GM10248 (cell line): ENCODE measurements at regions not wholly inside any gene's neighbourhood (a gene's known extent, or its start where the extent isn't known, plus 50 kb on each side); places are given as distances from the start of the nearest gene placed in this dataset.

ENCODE experiments used
- CTCF ChIA-PET: fragments of 300-600 bp; sonication (Branson Sonifier 250); formaldehyde crosslinking; extraction: SDS; loops from one replicate; lab custom pipeline; 2021; ENCODE audit warnings: antibody characterized with exemption; lab: Yijun Ruan, JAX
- POLR2A ChIA-PET: fragments of 350-650 bp; sonication (Branson Sonifier 250); formaldehyde crosslinking; extraction: SDS; loops from one replicate; lab custom pipeline; 2020; ENCODE audit warnings: antibody characterized with exemption; lab: Yijun Ruan, JAX
- DNase-seq: peaks from one replicate; pipeline ENCODE4 v3.0.0; 2012; ENCODE audit errors: extremely low spot score
- CTCF ChIP-seq: IDR thresholded peaks from 2 replicates; pipeline ENCODE4 v1.5.1; 2012; ENCODE audit warnings: mild to moderate bottlenecking, low read depth; ENCODE audit errors: extremely low read depth, missing control alignments, control extremely low read depth

DNA sequence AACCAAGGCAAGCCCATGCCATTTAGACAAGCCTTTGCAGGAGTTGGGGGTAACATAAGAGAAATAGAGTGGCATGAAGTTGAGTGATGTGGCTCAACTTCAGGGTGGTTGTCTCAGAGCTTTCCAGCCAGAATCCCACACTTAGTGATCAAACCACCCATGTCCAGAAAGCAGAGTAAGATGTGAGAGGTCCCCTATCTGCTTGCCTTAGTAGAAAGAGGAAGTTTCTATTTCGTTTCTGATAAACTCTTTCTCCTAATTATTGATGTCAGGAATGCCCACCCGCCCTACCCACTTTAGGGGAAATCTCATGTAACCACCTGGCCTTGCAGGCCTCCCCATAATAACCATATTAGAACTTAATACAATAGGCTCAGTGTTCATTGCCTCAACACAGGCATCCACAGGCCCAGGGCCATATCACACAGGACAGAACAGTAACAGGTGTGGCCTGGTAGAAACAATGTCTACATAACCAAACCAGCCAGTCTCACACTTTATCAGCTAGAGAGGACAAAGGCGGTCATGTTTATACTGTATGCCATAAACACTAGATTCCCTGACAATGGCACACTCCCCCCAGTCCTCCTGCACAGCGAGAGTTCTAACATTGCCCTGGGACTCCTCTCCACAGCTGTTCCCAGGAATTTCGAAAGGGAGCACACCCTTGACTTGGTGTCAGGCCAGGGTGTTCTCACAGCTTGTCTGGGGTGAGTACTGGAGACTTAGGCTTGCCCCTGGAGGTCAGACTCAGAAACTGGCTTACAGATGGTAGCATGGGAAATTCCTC is 364.4 kb downstream of the CXCL12 start:
- no peak for DNase-seq
- ChIA-PET CTCF (interaction anchor here (2.3 to 2.4 kb wide), 2 partner anchors 10 to 14 kb away, joined by 6 to 11 read pairs; no protein-coding TSS in a partner anchor), POLR2A (no interaction called here)
- no peak for TF ChIP-seq CTCF

DNA sequence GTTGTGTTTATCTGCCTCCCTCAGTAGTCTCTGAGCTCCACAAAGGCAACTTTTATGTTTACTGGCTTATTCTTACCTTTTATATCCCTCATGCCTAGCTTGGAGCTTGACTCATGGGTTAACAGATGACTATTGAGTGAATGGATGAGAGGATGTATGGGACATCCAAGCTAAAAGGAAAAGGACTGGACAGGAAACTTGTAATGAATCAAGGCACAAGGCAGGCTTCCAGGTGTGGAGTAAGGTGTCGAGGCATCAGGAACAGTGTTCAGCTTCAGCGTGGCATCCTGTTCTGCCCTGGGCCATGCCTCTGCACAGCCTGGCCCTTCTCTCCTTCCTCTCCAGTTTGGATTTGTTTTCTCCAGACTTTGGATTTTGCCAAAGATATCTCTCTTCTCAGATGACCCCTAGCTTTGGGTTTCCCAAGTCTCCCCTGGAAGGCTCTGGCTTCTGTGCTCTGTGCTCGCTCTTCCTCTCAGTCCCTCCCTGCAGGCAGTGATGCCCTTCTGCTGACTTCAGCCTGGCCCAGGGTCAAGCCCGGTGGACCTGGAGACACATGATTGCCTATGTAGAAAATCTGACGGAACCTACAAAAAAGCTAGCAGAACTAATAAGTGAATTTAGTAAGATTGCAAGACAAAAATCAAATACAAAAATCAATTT is 367.3 kb downstream of the CXCL12 start:
- POLR2A ChIA-PET: no interaction called here
- TF ChIP-seq CTCF: no peak
- DNase-seq: no peak
- CTCF ChIA-PET: interaction anchor here (0.8 to 1.9 kb wide), 5 partner anchors 18 to 344 kb away, joined by 3 to 7 read pairs (median 3); no protein-coding TSS in a partner anchor

DNA sequence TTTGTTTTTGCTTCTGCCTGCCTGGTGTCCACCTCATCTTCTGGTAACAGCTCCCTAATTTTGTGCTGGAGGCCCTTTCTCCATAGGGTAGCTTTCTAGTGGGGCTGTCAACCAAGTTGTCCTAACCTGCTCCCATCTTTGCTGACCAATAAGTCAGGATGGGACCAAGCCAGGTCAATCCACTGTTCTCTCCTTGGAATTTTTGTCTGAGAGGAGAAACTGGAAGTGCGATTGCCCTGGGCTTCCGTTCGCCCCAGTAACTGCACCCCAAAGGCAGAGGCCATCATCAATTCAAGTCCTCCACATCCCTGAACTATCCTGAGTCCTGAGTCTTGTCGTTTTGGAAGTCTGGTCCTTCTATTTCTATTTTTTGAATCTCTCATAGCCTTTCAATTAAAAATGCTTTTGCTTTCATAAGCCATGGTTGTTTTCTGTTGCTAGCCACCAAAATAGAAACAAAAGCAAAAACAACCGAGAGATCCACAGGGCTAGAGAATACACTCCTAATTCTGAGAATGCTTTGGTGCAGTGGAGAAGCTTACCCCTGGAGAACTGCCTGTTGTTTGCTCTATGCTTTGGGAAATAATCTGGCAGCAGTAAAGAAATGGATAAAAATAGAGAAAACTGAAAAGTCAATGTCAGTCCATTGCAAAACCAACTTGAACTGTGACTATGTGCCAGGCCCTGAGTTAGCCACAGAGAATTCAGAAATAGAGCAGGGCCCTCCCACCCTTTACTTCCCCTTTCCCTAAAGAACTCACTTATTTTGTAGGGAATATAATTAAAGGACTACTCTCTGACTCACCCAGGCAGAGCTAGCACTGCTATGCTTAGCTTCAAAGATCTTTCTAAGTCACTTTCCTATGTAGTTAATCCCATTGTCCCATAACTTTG is 368.1 kb downstream of the CXCL12 start:
- ChIA-PET CTCF (interaction anchor here (0.8 to 1.9 kb wide), 4 partner anchors 31 to 344 kb away, joined by 3 to 7 read pairs (median 3); no protein-coding TSS in a partner anchor), POLR2A (no interaction called here)
- DNase-seq: no peak
- no peak for TF ChIP-seq CTCF

GRCh38 chr10:44015702-44016500 is 367.2 kb upstream of the ZNF32 start:
- no peak for DNase-seq
- POLR2A ChIA-PET: no interaction called here
- TF ChIP-seq CTCF: no peak
- CTCF ChIA-PET: no interaction called here

DNA sequence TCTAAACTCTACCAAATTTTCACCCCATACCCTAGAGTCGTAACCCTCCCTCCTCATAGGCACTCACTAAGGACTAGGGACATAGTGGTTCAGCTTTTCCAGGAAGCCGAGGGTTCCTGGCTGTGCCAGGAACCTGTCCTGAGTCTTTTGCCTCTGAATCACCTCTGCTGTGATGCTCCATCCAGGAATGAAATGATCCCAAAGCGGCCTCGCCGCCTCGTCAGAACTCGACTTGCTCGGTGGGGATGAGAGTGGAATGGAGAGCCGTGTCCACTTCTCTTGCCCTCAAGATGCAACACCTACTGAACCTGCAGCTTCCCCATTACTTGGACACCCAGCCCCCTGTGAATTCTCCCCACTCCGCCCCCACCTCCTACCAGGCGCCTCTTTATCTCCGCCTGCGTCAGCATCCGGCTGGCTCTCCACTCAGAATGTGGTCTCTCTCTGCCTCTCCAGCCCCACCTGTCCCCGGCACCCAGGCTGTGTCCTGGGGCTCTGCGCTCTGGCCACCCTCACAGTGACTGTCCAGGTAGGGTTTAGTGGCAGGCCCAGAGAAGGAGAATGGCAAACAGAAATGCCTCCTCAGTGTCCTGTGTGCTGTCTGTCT is 366.1 kb upstream of the ZNF32 start:
- CTCF ChIA-PET: interaction anchor here (0.8 to 1.2 kb wide), 2 partner anchors 11 to 20 kb away, joined by 4 read pairs; no protein-coding TSS in a partner anchor
- POLR2A ChIA-PET: no interaction called here
- no peak for DNase-seq
- no peak for TF ChIP-seq CTCF
